Progenitor cell of endocrine pancreas (in vitro differentiated cells): ENCODE measurements at regions not wholly inside any gene's neighbourhood (a gene's known extent, or its start where the extent isn't known, plus 50 kb on each side); places are given as distances from the start of the nearest gene placed in this dataset.

ENCODE experiments used
- DNase-seq: peaks from one replicate; pipeline ENCODE4 v3.0.0; 2021; ENCODE audit warnings: low spot score; ENCODE audit not compliant: unreplicated experiment
- H3K27ac Mint-ChIP-seq: 2 replicates; pipeline ENCODE4 v1.8.0; 2021; ENCODE audit warnings: mild to moderate bottlenecking, moderate library complexity, mixed read lengths
- H3K27me3 Mint-ChIP-seq: 2 replicates; pipeline ENCODE4 v1.8.0; 2021; ENCODE audit warnings: mixed read lengths
- H3K36me3 Mint-ChIP-seq: 2 replicates; pipeline ENCODE4 v1.8.0; 2022; ENCODE audit warnings: mixed read lengths; ENCODE audit not compliant: insufficient read depth
- H3K4me1 Mint-ChIP-seq: 2 replicates; pipeline ENCODE4 v1.8.0; 2021; ENCODE audit warnings: low read depth, mixed read lengths
- H3K4me3 Mint-ChIP-seq: 2 replicates; pipeline ENCODE4 v1.8.0; 2021; ENCODE audit warnings: low read depth, mild to moderate bottlenecking, moderate library complexity, mixed read lengths
- H3K9me3 Mint-ChIP-seq: 2 replicates; pipeline ENCODE4 v1.8.0; 2021; ENCODE audit warnings: low read depth, mixed read lengths
- CTCF ChIP-seq: fragments of 200-600 bp; sonication (generic); IDR thresholded peaks from one replicate; pipeline ENCODE4 v1.5.0; 2021; ENCODE audit warnings: antibody characterized with exemption, mild to moderate bottlenecking; ENCODE audit not compliant: unreplicated experiment

GRCh38 chr10:80860719-80861118, 323.0 kb downstream of the SH2D4B start:
- H3K4me3 Mint-ChIP-seq = no peak overlapping the region
- H3K9me3 Mint-ChIP-seq = peaks cover 7% of the 10 kb centered on the region
- no peak for DNase-seq
- H3K27me3 Mint-ChIP-seq = no peaks in the 10 kb centered on the region
- H3K27ac Mint-ChIP-seq = no peak overlapping the region
- H3K36me3 Mint-ChIP-seq = peaks cover 1% of the 10 kb centered on the region
- TF ChIP-seq CTCF = no peak
- peaks cover 7% of the 10 kb centered on the region for H3K4me1 Mint-ChIP-seq

- no peaks in the 10 kb centered on the region for H3K27me3 Mint-ChIP-seq
- peaks cover 1% of the 10 kb centered on the region for H3K36me3 Mint-ChIP-seq
- no peak for TF ChIP-seq CTCF
- DNase-seq = no peak
- H3K4me1 Mint-ChIP-seq = peaks cover 7% of the 10 kb centered on the region
- no peak overlapping the region for H3K4me3 Mint-ChIP-seq
- H3K27ac Mint-ChIP-seq = peak overlapping the region; percentile 64
- peaks cover 16% of the 10 kb centered on the region for H3K9me3 Mint-ChIP-seq
These were observed 324.2 kb downstream of the SH2D4B start for GRCh38 chr10:80861882-80862281.

- H3K4me3 Mint-ChIP-seq = no peak overlapping the region
- no peaks in the 10 kb centered on the region for H3K27me3 Mint-ChIP-seq
- peaks cover 25% of the 10 kb centered on the region for H3K9me3 Mint-ChIP-seq
- H3K4me1 Mint-ChIP-seq = no peaks in the 10 kb centered on the region
- no peak for DNase-seq
- TF ChIP-seq CTCF = no peak
- no peaks in the 10 kb centered on the region for H3K36me3 Mint-ChIP-seq
- H3K27ac Mint-ChIP-seq = no peak overlapping the region
These were observed 332.6 kb downstream of the SH2D4B start for GRCh38 chr10:80870282-80870681.

- H3K4me3 Mint-ChIP-seq = no peak overlapping the region
- H3K36me3 Mint-ChIP-seq = no peaks in the 10 kb centered on the region
- no peaks in the 10 kb centered on the region for H3K4me1 Mint-ChIP-seq
- H3K27ac Mint-ChIP-seq = no peak overlapping the region
- H3K27me3 Mint-ChIP-seq = no peaks in the 10 kb centered on the region
- H3K9me3 Mint-ChIP-seq = peaks cover 21% of the 10 kb centered on the region
- no peak for DNase-seq
- no peak for TF ChIP-seq CTCF
These were observed 333.4 kb downstream of the SH2D4B start for GRCh38 chr10:80871083-80871482.

- no peak for DNase-seq
- Mint-ChIP-seq H3K36me3 (no peaks in the 10 kb centered on the region), H3K9me3 (peaks cover 26% of the 10 kb centered on the region), H3K27me3 (peaks cover 6% of the 10 kb centered on the region), H3K4me1 (no peaks in the 10 kb centered on the region), H3K27ac (no peak overlapping the region), H3K4me3 (no peak overlapping the region)
- no peak for TF ChIP-seq CTCF
These were observed 340.6 kb downstream of the SH2D4B start for GRCh38 chr10:80878330-80878729.
